ENCODE measurements at regions not wholly inside any gene's neighbourhood (a gene's known extent, or its start where the extent isn't known, plus 50 kb on each side); places are given as distances from the start of the nearest gene placed in this dataset.

DNA sequence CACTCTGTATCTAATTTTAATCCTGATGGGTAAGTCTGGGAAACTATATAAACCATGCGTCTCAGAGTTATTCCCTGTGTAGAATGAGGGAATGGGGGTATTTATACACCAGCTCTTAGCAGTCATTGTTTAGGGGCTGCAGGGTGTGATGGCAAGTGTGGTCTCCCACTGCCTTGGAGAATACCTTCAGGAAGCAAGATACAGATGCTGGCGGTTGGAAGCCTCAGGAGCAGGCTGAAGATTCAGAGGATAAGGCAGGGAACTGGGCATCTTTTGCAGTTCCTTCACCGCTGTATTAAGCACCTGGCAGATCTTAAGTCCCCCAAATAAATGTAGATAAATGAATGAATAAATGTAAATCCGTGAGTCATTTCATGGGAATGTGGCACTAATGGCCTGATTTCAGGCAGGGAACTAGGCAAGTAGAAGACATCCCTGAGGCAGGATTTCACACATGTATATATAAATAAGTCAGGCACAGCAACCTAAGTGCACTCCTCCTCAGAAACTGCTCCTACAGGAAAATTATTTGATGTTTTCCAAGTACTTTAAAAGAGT lies 209.2 kb upstream of the GADL1 start:
- in situ Hi-C loops (cut with MboI), result no loop called here
- Histone ChIP-seq H3K27ac (no peak overlapping the region), H3K79me2 (ENCODE audit: insufficient read depth) (no peaks in the 10 kb centered on the region), H3K4me3 (no peak overlapping the region), H3K4me2 (ENCODE audit: unreplicated experiment) (no peak overlapping the region), H3K9me3 (ENCODE audit: low read depth) (no peaks in the 10 kb centered on the region), H3K27me3 (replicated peaks; ENCODE audit: insufficient read depth) (no peaks in the 10 kb centered on the region), H3F3A (ENCODE audit: insufficient read depth) (peaks cover 26% of the 10 kb centered on the region), H3K9ac (no peak overlapping the region), H3K9me2 (ENCODE audit: insufficient read depth) (no peaks in the 10 kb centered on the region), H3K36me3 (ENCODE audit: low read depth) (no peaks in the 10 kb centered on the region), H3K4me1 (ENCODE audit: insufficient read depth) (peaks cover 30% of the 10 kb centered on the region), H4K20me1 (ENCODE audit: insufficient read depth) (no peaks in the 10 kb centered on the region), H2AFZ (no peak overlapping the region)
- DNase-seq, result no peak
- TF ChIP-seq EZH2 (IDR thresholded peaks at IDR 0.05; ENCODE audit: insufficient read depth, poor library complexity, severe bottlenecking), result no peak
- TF ChIP-seq EZH2phosphoT487 (IDR thresholded peaks at IDR 0.05; ENCODE audit: insufficient read depth, low read depth), result no peak
- WGBS, 2 experiments (ENCODE audit: low coverage in 1 of 2, low lambda C conversion rate in 2 of 2, missing lambda C conversion rate in 2 of 2), result 87 to 94% methylated on average over 4 of the region's 4 CpGs

DNA sequence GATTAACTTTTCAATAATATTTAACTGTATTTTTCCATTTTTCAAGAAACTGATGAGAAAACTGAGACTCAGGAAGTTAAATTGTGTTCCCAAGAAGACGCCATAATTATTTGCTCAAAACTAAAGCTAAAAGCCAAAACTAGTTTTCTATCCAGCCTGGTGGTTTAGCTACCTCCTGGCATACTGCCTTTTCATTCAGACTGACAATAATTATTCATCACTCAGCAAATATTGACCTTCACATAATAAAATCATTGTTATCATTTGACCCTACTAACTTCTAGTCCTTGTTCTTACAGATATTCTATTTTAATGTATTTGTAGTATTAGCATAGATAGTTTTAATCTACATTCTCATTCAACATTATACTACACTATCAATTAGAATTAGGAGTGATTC lies 210.6 kb upstream of the GADL1 start:
- peak overlapping the region; percentile 43 for H3K27ac ChIP-seq
- peaks cover 30% of the 10 kb centered on the region for H3K4me1 ChIP-seq (ENCODE audit: insufficient read depth)
- peaks cover 26% of the 10 kb centered on the region for H3F3A ChIP-seq (ENCODE audit: insufficient read depth)
- H3K79me2 ChIP-seq (ENCODE audit: insufficient read depth), result no peaks in the 10 kb centered on the region
- no peaks in the 10 kb centered on the region for H3K36me3 ChIP-seq (ENCODE audit: low read depth)
- DNase-seq, result peak; percentile 24
- in situ Hi-C loops (cut with MboI), result no loop called here
- H3K27me3 ChIP-seq (replicated peaks; ENCODE audit: insufficient read depth), result no peaks in the 10 kb centered on the region
- no peak overlapping the region for H3K9ac ChIP-seq
- 50 to 53% methylated on average over 1 of the region's 1 CpG for WGBS, 2 experiments (ENCODE audit: low coverage in 1 of 2, low lambda C conversion rate in 2 of 2, missing lambda C conversion rate in 2 of 2)
- no peak for TF ChIP-seq EZH2 (IDR thresholded peaks at IDR 0.05; ENCODE audit: insufficient read depth, poor library complexity, severe bottlenecking)
- no peak for TF ChIP-seq EZH2phosphoT487 (IDR thresholded peaks at IDR 0.05; ENCODE audit: insufficient read depth, low read depth)
- H3K4me3 ChIP-seq, result no peak overlapping the region
- peak overlapping the region; percentile 39 for H3K4me2 ChIP-seq (ENCODE audit: unreplicated experiment)
- no peak overlapping the region for H2AFZ ChIP-seq
- no peaks in the 10 kb centered on the region for H3K9me3 ChIP-seq (ENCODE audit: low read depth)
- H4K20me1 ChIP-seq (ENCODE audit: insufficient read depth), result no peaks in the 10 kb centered on the region
- H3K9me2 ChIP-seq (ENCODE audit: insufficient read depth), result no peaks in the 10 kb centered on the region

DNA sequence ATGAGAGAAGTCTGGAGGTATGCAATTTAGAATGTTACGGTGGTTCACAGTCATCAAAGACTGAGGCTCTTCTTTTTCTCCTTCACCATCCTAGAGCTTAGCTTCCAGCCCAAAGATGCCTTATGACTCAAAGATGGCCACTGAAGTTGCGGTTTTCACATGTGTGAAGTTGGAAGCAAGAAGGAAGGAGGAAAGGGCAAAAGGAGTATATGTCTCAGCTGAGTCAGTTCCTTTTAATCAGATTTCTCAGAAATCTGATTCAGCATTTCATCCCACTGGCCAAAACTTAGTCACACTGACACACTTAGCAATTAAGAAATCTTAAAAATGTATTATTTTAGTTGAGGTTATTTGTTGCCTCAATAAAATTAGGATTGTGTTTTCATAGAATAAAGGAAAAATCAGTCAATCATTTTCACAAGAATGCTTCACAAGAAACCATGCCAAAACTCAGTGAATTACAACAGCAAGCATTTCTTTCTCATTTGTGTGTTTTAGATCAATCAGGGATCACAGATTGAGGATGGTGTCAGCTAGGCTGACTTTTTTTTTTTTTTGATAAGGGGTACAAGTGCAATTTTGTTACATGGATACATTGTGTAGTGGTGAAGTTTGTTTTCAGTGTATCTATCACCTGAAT lies 211.1 kb upstream of the GADL1 start:
- Histone ChIP-seq H3K27ac (peak overlapping the region; percentile 78), H3F3A (ENCODE audit: insufficient read depth) (peaks cover 26% of the 10 kb centered on the region), H3K9ac (peak overlapping the region; percentile 40), H3K36me3 (ENCODE audit: low read depth) (no peaks in the 10 kb centered on the region), H3K9me3 (ENCODE audit: low read depth) (no peaks in the 10 kb centered on the region), H3K4me3 (peak overlapping the region; percentile 32), H3K9me2 (ENCODE audit: insufficient read depth) (no peaks in the 10 kb centered on the region), H3K27me3 (replicated peaks; ENCODE audit: insufficient read depth) (no peaks in the 10 kb centered on the region), H4K20me1 (ENCODE audit: insufficient read depth) (no peaks in the 10 kb centered on the region), H3K4me1 (ENCODE audit: insufficient read depth) (peaks cover 30% of the 10 kb centered on the region), H2AFZ (no peak overlapping the region), H3K79me2 (ENCODE audit: insufficient read depth) (no peaks in the 10 kb centered on the region), H3K4me2 (ENCODE audit: unreplicated experiment) (peak overlapping the region; percentile 67)
- peak; percentile 97 for DNase-seq
- 0 to 1% methylated on average over 2 of the region's 2 CpGs for WGBS, 2 experiments (ENCODE audit: low coverage in 1 of 2, low lambda C conversion rate in 2 of 2, missing lambda C conversion rate in 2 of 2)
- in situ Hi-C loops (cut with MboI), result no loop called here
- TF ChIP-seq EZH2phosphoT487 (IDR thresholded peaks at IDR 0.05; ENCODE audit: insufficient read depth, low read depth), result 0 out of 2 replicates have a peak, but pooled peaks have one; percentile 31
- no peak for TF ChIP-seq EZH2 (IDR thresholded peaks at IDR 0.05; ENCODE audit: insufficient read depth, poor library complexity, severe bottlenecking)

DNA sequence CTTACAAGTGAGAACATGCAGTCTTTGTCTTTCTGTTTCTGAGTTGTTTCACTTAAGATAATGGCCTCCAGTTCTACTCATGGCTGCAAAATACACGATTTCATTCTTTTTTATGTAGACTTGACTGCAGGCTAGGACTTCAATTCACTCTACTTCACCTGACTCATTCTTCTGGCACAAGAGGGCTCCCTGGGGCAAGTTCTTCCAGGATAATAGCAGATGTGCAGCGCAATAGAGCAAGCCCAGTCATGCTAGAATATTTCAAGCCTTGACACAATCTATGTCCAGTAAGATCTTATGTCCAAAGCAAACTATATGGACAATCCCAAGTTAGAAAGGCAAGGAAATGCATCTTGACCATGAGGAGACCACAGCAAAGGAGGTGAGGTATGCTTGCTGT lies 211.7 kb upstream of the GADL1 start:
- peak overlapping the region; percentile 32 for H3K4me3 ChIP-seq

More for the DNA sequence above, 211.7 kb upstream of the GADL1 start:
- H3K27me3 ChIP-seq (replicated peaks; ENCODE audit: insufficient read depth), result no peaks in the 10 kb centered on the region
- H3K9ac ChIP-seq, result peak overlapping the region; percentile 40; the same call in 1 of the 2 replicates
- H3K27ac ChIP-seq, result peak overlapping the region; percentile 78
- DNase-seq, result peak; percentile 94
- in situ Hi-C loops (cut with MboI), result no loop called here
- peaks cover 26% of the 10 kb centered on the region for H3F3A ChIP-seq (ENCODE audit: insufficient read depth)
- TF ChIP-seq EZH2phosphoT487 (IDR thresholded peaks at IDR 0.05; ENCODE audit: insufficient read depth, low read depth) (no peak), EZH2 (IDR thresholded peaks at IDR 0.05; ENCODE audit: insufficient read depth, poor library complexity, severe bottlenecking) (no peak)
- WGBS, 2 experiments (ENCODE audit: low coverage in 1 of 2, low lambda C conversion rate in 2 of 2, missing lambda C conversion rate in 2 of 2), result 11 to 14% methylated on average over 2 of the region's 2 CpGs
- no peaks in the 10 kb centered on the region for H3K36me3 ChIP-seq (ENCODE audit: low read depth)
- no peaks in the 10 kb centered on the region for H3K9me2 ChIP-seq (ENCODE audit: insufficient read depth)
- no peaks in the 10 kb centered on the region for H3K79me2 ChIP-seq (ENCODE audit: insufficient read depth)
- H3K4me2 ChIP-seq (ENCODE audit: unreplicated experiment), result peak overlapping the region; percentile 67
- peaks cover 30% of the 10 kb centered on the region for H3K4me1 ChIP-seq (ENCODE audit: insufficient read depth)
- H4K20me1 ChIP-seq (ENCODE audit: insufficient read depth), result no peaks in the 10 kb centered on the region
- no peaks in the 10 kb centered on the region for H3K9me3 ChIP-seq (ENCODE audit: low read depth)
- H2AFZ ChIP-seq, result no peak overlapping the region

Measured in GM23248 (cell line).